Central memory CD8-positive, alpha-beta T cell (primary cell): ENCODE measurements at regions not wholly inside any gene's neighbourhood (a gene's known extent, or its start where the extent isn't known, plus 50 kb on each side); places are given as distances from the start of the nearest gene placed in this dataset.
"Not testable (repeated sequence)": the region's sequence is repeated elsewhere in the genome, so short reads cannot be mapped to it uniquely, and the experiment has no call there.

ENCODE experiments used
- ATAC-seq: fragments of 150-1000 bp; cut with Tn5 transposase; replicated peaks from 2 replicates; pipeline ENCODE4 v1.10.0; 2022; ENCODE audit warnings: mild to moderate bottlenecking, moderate FRiP score, moderate number of reproducible peaks; ENCODE audit not compliant: poor library complexity, severe bottlenecking; ENCODE audit errors: extremely low read depth
- DNase-seq, 2 donors: peaks; one replicate each; pipeline ENCODE4 v3.0.0; 2021; ENCODE audit warnings: low spot score in 2 of 2
- H3K27ac Mint-ChIP-seq: one replicate; pipeline ENCODE4 v1.8.0; 2022; ENCODE audit warnings: low read depth, mild to moderate bottlenecking, moderate library complexity, mixed read lengths
- H3K27me3 Mint-ChIP-seq: one replicate; pipeline ENCODE4 v1.8.0; 2022; ENCODE audit warnings: mixed read lengths
- H3K36me3 Mint-ChIP-seq: one replicate; pipeline ENCODE4 v1.8.0; 2022; ENCODE audit warnings: mild to moderate bottlenecking, moderate library complexity, mixed read lengths; ENCODE audit not compliant: insufficient read depth
- H3K4me1 Mint-ChIP-seq: one replicate; pipeline ENCODE4 v1.8.0; 2022; ENCODE audit warnings: mixed read lengths
- H3K4me3 Mint-ChIP-seq: one replicate; pipeline ENCODE4 v1.8.0; 2022; ENCODE audit warnings: mild to moderate bottlenecking, moderate library complexity, mixed read lengths
- H3K9me3 Mint-ChIP-seq: one replicate; pipeline ENCODE4 v1.8.0; 2022; ENCODE audit warnings: mixed read lengths

- not testable (repeated sequence) for H3K27ac Mint-ChIP-seq, DNase-seq
Observed at GRCh38 chr9:66601472-66601871, 299.1 kb upstream of the ZNF658 start.

GRCh38 chr9:66631521-66632046 is 268.9 kb upstream of the ZNF658 start:
- not testable (repeated sequence) for DNase-seq, ATAC-seq, H3K9me3 Mint-ChIP-seq, H3K36me3 Mint-ChIP-seq, H3K27ac Mint-ChIP-seq, H3K27me3 Mint-ChIP-seq, H3K4me3 Mint-ChIP-seq, H3K4me1 Mint-ChIP-seq

More at GRCh38 chr9:66601472-66601871, 299.1 kb upstream of the ZNF658 start:
- H3K36me3 Mint-ChIP-seq, H3K4me3 Mint-ChIP-seq, H3K9me3 Mint-ChIP-seq, H3K27me3 Mint-ChIP-seq, H3K4me1 Mint-ChIP-seq, ATAC-seq: not testable (repeated sequence)

- H3K27me3 Mint-ChIP-seq, H3K4me3 Mint-ChIP-seq, DNase-seq, H3K36me3 Mint-ChIP-seq, H3K27ac Mint-ChIP-seq, H3K9me3 Mint-ChIP-seq, ATAC-seq, H3K4me1 Mint-ChIP-seq: not testable (repeated sequence)
Observed at GRCh38 chr9:66647675-66648074, 252.8 kb upstream of the ZNF658 start.

GRCh38 chr9:66690242-66690641 is 210.3 kb upstream of the ZNF658 start:
- H3K27me3 Mint-ChIP-seq, DNase-seq, H3K9me3 Mint-ChIP-seq, H3K27ac Mint-ChIP-seq, ATAC-seq, H3K4me3 Mint-ChIP-seq, H3K4me1 Mint-ChIP-seq, H3K36me3 Mint-ChIP-seq: not testable (repeated sequence)

GRCh38 chr9:66695561-66696240 is 204.8 kb upstream of the ZNF658 start:
- not testable (repeated sequence) for H3K27ac Mint-ChIP-seq, H3K9me3 Mint-ChIP-seq, H3K4me1 Mint-ChIP-seq, H3K36me3 Mint-ChIP-seq, DNase-seq, H3K4me3 Mint-ChIP-seq, H3K27me3 Mint-ChIP-seq
- ATAC-seq, result peak; percentile 49

- H3K4me1 Mint-ChIP-seq, H3K4me3 Mint-ChIP-seq, H3K27me3 Mint-ChIP-seq, H3K27ac Mint-ChIP-seq, H3K9me3 Mint-ChIP-seq, H3K36me3 Mint-ChIP-seq, ATAC-seq, DNase-seq: not testable (repeated sequence)
Observed at GRCh38 chr9:66697343-66698065, 203.0 kb upstream of the ZNF658 start.

GRCh38 chr9:66698066-66698455 is 202.5 kb upstream of the ZNF658 start:
- not testable (repeated sequence) for H3K36me3 Mint-ChIP-seq, DNase-seq, H3K27me3 Mint-ChIP-seq, H3K9me3 Mint-ChIP-seq, H3K4me3 Mint-ChIP-seq, H3K4me1 Mint-ChIP-seq, H3K27ac Mint-ChIP-seq
- ATAC-seq, result peak; percentile 12

GRCh38 chr9:66701411-66702377 is 198.8 kb upstream of the ZNF658 start:
- H3K27me3 Mint-ChIP-seq, ATAC-seq, H3K36me3 Mint-ChIP-seq, DNase-seq, H3K4me1 Mint-ChIP-seq, H3K27ac Mint-ChIP-seq, H3K9me3 Mint-ChIP-seq, H3K4me3 Mint-ChIP-seq: not testable (repeated sequence)

GRCh38 chr9:66711553-66711952 is 189.0 kb upstream of the ZNF658 start:
- H3K27ac Mint-ChIP-seq, DNase-seq, ATAC-seq, H3K36me3 Mint-ChIP-seq, H3K4me1 Mint-ChIP-seq, H3K9me3 Mint-ChIP-seq, H3K27me3 Mint-ChIP-seq, H3K4me3 Mint-ChIP-seq: not testable (repeated sequence)

GRCh38 chr9:66712870-66713269 is 187.7 kb upstream of the ZNF658 start:
- not testable (repeated sequence) for H3K27me3 Mint-ChIP-seq, ATAC-seq, H3K36me3 Mint-ChIP-seq, H3K4me1 Mint-ChIP-seq, DNase-seq, H3K27ac Mint-ChIP-seq, H3K9me3 Mint-ChIP-seq, H3K4me3 Mint-ChIP-seq

GRCh38 chr9:66713552-66713951 is 187.0 kb upstream of the ZNF658 start:
- not testable (repeated sequence) for H3K36me3 Mint-ChIP-seq, H3K4me3 Mint-ChIP-seq, H3K27ac Mint-ChIP-seq, H3K27me3 Mint-ChIP-seq, DNase-seq, H3K4me1 Mint-ChIP-seq, H3K9me3 Mint-ChIP-seq
- peak; percentile 53 for ATAC-seq

- H3K9me3 Mint-ChIP-seq, H3K4me3 Mint-ChIP-seq: not testable (repeated sequence)
Observed at GRCh38 chr9:66720845-66721244, 179.7 kb upstream of the ZNF658 start.

More at GRCh38 chr9:66720845-66721244, 179.7 kb upstream of the ZNF658 start:
- H3K36me3 Mint-ChIP-seq, H3K27ac Mint-ChIP-seq, H3K4me1 Mint-ChIP-seq, DNase-seq, H3K27me3 Mint-ChIP-seq, ATAC-seq: not testable (repeated sequence)
